Islet precursor cell (in vitro differentiated cells): ENCODE measurements at regions not wholly inside any gene's neighbourhood (a gene's known extent, or its start where the extent isn't known, plus 50 kb on each side); places are given as distances from the start of the nearest gene placed in this dataset.

Experiments
- DNase-seq: peaks from one replicate; pipeline ENCODE4 v3.0.0-alpha.2; 2018

DNA sequence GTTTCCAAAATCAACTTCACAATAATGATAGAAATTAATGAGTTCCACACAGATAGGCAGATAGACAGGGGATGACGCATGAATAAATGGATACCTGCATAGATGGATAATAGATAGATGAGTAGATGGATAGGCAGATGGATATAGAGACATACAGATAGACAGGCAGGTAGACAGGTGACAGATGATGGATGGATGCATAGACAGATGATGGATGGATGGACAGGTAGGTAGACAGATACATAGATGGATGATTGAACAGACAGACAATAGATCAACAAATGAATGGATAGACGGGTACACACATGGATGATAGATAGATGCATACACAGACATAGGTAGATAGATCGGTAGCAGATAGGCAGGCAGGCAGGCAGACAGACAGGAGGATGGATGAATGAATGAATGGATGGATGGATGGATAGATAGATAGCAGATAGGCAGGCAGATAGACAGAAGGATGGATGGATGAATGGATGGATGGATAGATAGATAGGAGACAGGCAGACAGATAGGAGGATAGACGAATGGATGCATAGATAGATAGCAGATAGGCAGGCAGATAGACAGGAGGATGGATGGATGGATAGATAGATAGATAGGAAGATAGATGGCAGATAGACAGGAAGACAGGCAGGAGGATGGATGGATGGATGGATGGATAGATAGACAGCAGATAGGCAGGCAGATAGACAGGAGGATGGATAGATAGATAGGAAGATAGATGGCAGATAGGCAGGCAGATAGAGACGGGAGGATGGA is 142.5 kb downstream of the RBFOX3 start:
- DNase-seq, result no peak

DNA sequence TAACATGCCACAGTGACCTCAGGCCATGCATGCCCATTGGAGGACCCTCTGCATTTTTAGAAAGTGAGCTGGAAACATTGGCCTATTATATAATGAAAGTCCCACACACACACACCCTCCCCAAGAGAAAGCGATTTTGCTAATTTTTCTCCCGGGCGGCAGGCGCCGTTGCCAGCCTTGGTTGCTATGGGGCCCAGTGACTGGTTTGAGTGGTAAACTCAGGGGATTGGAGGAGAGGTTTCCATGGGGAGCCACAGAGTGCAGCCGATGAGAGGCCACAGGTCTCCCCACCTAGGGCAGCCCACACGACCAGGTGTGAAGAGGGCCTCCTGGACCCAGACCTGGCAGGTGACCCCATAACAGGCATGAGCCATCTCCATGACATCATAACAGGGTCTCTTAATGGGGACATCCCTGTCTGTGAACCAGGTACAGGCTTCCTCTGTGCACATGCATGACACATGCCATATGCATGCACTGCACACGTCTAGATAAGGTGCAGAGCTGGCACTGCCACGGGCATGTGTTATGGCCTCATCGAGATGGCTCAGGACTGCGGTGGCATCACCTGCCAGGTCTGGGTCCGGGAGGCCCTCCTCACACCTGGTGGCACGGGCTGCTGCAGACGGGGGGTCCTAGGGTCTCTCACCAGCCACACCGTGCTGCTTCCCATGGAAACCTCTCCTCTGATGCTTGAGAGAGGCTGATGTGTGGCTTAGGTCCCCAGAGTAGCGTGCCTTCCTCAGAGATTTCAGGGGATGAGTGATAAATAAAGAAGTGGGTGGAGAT is 144.1 kb downstream of the RBFOX3 start:
- no peak for DNase-seq

DNA sequence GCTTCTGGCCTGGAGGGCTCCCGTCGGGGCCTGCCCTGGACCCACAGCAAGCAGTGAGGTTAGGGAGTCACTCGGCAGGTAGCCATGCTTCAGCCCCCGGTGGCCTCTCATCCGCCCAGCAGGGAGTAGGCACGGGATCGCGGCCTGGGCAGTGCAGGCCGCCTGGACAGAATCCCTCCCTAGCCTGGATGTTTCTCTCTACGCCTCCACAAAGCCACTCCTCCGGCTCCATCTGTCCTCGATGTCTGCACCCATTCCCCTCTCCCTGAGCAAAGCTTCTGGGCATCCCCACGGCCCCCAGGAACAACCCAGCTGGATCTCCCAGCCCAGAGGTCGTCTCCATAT is 145.2 kb downstream of the RBFOX3 start:
- DNase-seq, result no peak

DNA sequence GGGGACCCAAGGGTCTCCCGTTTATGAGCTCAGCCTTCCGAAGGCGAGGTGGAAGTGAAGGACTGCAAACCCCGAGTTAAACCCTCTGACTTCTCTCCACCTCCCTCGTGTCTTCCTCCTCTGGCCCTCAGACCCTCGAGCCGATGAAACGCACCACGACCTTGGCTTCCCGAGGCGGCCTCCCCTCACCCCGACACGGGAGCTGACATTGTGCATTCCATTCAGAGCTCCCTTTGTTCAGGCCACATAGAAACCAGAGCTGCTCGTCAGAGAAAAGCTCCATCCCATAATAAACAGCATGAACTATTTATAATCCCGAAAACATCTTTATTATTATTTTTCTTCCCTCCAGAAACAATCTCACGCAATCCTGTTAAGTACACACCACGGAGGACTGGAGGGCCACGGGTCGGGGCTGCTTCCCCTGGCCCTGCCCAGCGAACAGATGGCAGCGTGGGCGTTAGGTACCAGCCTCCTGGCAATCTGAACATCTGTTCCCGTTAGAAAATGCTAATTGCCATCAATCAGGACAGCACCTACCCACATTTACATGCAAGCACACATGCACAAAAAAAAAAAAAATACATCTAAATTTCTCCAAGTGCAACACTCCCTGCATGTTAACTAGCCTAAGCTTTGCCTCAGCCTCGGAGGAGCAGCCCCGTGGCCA is 145.7 kb downstream of the RBFOX3 start:
- no peak for DNase-seq

DNA sequence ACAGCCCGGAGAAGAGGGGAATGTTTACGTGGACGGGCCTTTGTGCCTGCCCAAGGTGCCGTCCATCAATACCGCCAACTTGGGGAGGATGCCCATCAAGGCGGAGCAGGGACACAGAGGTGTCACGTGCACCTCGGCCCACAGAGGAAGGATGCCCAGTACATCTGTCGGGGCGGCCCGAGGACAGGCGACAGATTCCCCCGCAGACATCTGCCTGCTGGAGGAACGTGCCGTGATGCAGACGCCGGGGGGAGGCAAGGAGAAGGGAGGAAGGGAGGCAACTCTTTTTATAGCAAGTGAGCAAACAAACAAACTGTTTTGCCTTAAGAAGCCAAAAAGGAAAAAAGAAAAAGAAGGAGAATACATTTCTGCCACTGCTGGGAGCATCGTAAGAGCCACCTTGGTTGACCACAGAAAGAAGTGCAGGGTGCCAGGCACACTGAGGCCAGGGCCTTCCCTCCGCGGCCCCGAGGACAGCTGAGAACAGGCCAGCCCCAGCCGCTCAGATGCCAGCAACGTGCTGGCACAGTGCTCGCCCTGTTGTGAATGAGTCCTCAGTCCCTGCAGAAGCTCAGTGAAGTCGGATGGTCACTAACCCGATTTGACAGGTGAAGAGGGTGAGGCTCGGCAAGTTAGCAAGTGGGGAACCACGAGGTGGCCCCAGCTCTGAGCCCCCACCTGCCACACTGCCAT is 146.4 kb downstream of the RBFOX3 start:
- DNase-seq, result no peak

DNA sequence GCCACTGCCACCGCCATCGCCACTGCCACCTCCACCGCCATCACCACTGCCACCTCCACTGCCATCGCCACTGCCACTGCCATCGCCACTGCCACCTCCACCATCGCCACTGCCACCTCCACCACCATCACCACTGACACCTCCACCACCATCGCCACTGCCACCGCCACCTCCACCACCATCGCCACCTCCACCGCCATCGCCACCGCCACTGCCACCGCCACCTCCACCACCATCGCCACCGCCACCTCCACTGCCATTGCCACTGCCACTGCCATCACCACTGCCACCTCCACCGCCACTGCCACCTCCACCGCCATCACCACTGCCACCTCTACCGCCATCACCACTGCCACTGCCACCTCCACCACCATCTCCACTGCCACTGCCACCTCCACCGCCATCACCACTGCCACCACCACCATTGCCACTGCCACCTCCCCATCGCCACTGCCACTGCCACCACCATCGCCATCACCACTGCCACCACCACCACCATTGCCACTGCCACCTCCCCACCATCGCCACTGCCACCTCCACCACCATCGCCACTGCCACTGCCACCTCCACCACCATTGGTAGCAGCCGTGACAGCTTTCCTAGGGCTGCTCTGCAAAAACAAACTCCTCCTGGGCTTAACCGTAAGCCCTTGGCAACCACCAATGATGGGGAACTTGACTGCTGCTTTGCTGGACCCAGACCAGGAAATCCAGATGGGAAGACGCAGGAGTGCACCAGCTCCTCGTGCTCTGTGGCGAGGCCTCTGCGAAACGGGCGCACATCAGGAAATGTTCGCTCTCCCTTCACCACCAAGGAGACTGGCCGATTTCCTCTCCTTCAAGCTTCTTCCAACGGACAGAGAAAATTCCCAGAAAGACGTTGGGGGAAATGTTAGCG is 147.2 kb downstream of the RBFOX3 start:
- no peak for DNase-seq

DNA sequence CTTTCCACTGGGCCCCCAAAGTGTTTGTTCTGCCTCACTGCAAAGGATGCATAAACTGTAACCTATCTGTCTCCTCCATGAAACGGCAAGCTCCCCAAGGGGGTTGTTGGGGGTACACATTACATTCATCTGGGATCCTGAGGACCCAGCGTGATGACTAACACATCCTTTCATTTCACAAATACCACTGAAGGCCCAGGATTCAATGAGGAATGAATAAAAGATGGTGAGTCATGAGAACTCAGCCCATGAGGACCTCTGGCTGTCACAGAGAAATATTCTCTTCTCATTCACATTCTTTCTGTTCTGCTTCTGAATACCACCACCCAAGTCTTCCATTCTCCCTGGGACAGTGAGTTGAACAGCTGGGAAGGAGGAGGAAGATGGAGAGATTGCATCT is 149.8 kb downstream of the RBFOX3 start:
- no peak for DNase-seq

DNA sequence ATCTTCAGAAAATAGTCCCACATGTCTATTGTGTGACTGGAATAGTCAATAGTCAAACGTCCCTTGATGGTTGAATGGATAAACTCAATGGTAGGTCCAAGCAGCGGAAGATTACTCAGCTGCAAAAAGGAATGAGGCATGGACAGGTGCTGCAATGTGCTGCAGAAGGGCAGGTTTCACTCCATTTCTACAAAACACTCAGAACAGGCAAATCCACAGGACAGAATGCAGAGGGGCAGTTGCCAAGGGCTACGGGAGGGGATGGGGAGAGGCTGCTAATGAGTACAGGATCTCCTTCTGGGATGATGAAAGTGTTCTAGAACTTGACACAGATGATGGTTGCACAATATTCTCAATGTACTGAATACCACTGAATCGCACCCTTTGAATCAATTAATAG is 151.0 kb downstream of the RBFOX3 start:
- no peak for DNase-seq

DNA sequence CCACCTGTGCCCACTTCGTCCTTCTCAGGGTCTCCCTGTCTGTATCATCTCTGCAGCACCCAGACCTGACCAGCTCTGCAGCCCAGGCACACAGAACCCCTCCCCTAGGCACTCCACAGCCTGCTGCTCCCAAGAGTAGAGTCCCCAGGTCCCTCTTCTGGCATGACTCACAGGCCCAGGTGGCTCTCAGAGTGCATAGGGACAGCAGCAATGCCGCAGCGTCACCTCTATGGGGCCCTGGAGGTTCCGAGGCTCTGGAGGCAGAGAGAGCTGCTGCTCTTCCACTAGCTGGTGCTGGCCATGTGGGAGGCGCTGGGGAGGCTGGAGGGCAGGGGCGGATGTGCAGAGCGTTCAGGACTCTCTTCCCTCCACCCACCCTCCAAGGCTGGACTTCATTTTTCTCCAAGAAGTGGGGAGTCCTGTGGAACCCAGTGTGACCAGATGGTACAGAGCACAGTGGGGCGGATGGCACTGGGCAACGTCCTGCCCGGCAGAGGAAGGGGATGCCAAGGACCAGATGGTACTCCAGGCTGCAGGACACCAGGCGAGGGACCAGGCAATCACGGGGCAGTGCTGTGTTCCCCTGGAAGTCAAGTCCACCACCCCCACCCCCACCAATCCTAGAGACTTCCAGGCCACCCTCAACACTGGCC is 151.7 kb downstream of the RBFOX3 start:
- DNase-seq, result no peak

DNA sequence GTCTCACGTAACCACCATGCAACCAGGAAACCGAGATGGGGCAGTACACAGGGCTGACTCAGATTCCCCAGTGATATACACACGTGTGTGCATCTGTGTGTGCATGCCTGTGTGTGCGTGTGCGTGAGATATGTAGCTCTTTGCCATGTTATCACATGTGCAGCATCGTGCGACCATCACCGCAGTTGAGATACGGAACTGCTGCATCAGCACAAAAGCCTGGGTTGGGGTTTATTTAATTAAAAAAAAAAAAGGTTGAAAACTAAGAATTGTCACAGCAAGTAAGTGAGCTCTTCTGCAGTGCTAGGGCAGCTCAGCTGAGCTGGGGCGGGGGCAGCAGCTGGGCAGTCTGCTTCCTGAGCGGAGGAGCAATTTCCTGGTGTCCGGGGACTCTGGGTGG is 152.5 kb downstream of the RBFOX3 start:
- DNase-seq, result no peak

DNA sequence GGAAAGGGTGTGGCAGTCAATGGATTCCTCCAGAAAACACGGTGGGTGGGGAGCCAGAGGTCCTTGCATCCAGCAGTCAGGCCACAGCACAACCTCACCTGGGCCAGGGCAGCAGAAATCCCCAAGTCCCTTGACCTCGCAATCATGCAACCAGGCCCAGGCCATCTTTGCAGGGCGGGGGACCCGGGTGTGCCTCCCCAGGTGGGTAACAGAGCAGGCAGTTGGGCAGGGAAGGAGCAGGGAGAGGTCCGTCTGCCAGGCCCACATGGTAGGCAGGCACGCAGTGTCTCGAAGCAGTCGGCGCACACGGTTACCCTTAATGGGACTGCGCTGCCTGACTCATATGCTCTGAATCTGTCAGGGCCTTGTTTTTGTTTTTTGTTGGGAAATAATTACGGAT is 153.0 kb downstream of the RBFOX3 start:
- no peak for DNase-seq

DNA sequence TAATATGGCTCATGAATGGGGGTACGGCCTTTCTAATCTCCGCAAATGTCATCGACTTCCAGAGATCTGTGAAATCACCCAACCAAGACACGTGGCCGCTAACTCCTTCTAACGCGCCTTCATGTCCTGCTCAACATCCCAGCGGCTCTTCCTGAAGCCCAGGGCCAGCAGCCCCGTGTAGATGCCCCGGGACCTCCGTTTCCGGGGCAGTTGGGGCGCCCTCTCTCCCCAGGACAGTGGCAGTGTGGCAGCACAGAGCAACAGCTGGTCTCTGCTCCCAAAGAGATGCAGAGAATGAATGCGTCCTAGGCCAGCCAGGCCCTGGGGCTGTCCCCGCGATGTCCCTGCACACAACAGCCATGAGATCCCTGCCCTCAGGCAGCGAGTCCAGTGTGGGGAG is 153.5 kb downstream of the RBFOX3 start:
- no peak for DNase-seq

DNA sequence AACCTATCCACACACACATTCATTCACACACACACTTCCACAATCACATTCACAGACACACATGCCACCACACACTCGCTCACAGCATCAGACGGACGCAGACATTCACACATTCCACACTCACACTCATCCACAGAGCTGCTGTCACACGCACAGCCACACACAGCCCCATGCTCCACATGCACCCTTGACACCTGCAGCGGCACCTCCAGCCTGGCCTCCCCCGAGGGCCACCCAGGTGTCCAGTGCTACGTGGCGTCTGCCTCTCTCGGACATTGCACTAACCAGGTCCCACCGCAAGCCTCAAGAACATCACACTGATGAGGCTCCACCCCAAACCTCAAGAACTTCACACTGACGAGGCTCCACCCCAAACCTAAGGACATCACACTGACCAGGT is 155.2 kb downstream of the RBFOX3 start:
- DNase-seq, result no peak

DNA sequence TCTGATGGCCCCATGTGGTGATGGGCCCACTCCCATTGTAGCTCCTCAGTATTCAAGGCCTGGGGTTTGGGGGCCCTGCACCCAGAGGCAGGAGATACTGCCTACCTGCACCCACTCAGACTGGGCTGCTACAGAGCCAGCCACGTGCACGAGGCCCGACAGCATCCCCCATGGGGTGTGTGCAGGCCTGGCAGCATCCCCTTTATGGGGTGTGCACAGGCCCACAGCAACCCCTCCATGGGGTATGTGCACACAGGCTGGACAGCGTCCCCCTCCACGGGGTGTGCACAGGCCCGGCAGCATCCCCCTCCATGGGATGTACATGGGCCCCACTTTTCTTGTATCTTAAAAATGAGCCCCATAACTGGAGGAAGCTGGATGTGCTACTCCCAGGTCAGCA is 156.0 kb downstream of the RBFOX3 start:
- no peak for DNase-seq

DNA sequence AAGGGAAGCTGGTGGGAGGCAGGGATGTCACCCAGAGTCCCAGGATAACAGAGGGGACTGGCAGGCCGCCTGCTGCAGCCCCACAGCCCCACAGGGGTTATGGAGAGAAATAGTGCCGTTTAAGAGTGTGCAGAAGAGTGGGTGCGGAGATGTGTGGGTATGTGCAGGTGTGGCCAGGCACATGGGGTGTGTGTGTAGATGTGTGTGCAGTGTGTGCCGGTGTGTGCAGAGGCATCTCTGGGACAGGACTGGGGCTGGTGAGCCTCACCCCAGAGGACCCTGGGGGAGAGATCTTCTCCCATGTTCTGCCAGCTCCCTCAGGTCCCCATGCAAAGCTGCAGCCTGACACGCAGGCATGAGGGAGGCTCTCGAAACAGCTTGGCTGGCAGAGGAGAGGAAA is 157.4 kb downstream of the RBFOX3 start:
- DNase-seq, result no peak

DNA sequence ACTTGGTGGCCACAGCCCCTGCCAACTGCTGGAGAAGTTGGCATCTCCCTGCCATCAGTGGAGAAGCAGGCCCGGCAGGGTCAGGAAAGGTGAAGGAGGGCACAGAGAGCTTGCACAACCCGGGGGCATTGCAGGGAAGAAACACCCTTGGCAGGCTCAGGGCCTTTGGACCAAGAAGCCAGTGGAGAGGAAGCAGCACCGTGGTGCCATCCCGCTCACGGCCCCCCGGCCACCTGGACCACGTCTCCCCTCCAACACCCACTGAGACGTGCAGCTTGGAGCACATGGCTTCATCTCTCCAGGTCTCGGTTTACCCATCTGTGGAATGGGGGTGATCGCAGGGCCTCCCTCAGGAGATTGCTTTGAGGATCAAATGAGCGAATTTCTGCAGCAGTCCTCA is 158.1 kb downstream of the RBFOX3 start:
- no peak for DNase-seq

DNA sequence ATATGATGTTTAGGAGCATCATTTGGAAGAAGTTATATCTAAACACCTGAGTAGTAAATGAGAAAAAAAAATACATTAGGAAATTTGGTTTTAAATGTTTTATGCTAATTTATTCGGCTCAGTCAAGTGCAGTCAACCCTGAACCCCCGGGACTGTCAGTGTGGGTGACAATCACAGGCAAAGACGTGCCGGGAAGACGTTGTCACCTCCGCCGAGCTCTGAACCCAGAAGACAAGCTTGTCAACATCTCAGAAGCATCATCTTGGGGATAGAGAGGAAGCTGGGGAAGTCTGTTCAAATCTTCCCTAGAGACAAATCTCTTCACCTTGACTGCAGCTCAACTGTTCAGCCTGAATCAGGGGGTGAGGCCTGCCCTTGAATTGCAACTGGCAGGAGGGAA is 159.7 kb downstream of the RBFOX3 start:
- DNase-seq, result no peak

DNA sequence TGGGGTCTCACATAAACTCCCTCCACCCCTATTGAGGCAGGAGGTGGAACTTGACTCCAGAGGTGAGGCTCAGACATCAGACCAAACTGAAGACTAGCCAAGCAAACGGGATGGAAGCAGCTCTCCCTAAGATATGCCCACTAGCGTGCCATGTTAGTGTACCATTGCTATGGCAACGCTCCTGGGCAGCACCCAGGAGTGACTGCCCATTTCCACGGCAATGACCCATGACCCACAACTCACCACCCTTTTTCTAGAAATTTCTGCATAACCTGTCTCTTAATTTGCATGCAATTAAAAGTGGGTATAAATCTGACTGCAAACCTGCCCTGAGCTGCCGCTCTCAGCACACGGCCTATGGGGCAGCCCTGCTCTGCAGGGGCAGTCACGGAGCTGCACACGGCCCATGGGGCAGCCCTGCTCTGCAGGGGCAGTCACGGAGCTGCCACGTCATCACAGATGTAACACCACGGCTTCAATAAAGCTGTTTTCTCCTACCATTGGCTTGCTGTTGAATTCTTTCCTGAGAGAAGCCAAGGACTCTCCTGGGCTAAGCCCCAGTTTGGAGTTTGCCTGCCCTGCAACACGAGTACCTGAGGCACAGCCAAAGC is 164.3 kb downstream of the RBFOX3 start:
- no peak for DNase-seq

DNA sequence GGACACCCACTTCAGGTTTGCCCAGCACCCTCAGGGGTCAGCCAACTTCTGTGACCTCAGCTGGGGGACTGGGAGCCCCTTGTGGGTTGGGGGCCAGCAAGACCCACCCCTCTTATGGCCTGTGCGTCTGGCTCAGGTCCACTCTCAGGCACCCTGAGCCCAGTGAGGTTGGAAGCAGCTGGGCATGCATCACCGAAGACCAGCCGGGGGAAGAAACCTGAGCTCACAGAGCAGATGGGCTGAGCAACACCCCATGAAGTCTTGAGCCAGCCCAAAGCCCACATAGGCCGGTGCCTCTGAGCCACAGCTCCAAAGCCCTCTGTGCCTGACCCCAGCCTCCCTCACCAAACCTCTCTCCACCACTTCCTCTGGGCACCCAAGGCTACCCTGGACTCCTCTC is 166.7 kb downstream of the RBFOX3 start:
- no peak for DNase-seq

DNA sequence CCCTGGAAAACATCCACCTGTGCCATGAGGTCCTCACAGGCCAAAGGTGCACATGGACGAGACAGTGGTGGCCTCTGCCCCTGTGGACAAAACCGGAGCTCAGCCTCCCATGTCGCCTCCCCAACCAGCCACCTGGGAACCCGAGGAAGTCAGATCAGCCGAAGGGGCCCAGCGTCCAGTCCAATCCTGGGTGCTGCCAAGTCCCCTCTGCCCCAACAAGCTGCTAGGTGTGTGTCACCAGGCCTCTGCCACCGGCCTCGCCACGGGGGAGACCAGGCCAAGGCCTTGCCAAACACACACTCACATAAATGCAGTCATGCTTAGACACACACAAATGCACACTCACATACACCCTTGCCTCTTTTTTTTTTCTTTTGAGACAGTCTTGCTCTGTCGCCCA is 167.8 kb downstream of the RBFOX3 start:
- DNase-seq, result no peak

DNA sequence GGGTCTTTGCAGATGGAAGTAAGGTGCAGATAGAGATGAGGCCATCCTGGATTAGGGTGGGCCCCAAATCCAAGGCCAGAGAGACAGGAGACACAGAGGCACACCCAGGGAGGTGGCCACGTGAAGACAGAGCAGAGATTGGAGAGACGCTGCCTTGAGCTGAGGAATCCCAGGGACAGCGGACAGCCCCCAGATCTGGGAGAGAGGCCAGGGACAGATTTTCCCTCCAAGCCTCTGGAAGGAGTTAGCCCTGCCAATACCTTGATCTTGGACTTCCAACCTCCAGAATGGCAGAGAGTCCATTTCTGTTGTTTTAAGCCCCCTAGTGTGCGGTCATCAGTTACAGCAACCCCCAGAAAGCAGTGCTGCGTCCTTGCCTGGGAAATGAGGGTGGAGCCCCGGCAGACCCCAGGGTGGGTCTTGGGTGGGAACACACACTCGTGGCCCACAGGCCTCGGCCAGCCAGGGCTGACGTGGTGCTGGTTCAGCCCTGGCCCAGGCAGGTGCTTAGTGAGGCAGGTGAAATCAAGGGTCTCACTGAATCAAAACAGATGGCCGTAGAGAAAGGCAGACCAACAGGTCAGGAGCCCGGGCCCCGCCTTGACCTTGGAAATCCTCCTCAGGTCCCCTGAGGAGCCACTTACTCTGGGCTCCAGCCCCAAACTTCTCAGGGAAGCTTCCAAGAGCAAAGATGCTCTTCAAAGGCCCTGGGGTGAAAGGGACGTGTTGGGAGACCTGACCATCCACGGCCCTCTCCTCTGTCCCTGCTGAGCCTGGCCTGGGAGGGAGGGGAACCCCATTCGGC is 169.3 kb downstream of the RBFOX3 start:
- DNase-seq, result no peak
